ENCODE measurements at regions not wholly inside any gene's neighbourhood (a gene's known extent, or its start where the extent isn't known, plus 50 kb on each side); places are given as distances from the start of the nearest gene placed in this dataset.

DNA sequence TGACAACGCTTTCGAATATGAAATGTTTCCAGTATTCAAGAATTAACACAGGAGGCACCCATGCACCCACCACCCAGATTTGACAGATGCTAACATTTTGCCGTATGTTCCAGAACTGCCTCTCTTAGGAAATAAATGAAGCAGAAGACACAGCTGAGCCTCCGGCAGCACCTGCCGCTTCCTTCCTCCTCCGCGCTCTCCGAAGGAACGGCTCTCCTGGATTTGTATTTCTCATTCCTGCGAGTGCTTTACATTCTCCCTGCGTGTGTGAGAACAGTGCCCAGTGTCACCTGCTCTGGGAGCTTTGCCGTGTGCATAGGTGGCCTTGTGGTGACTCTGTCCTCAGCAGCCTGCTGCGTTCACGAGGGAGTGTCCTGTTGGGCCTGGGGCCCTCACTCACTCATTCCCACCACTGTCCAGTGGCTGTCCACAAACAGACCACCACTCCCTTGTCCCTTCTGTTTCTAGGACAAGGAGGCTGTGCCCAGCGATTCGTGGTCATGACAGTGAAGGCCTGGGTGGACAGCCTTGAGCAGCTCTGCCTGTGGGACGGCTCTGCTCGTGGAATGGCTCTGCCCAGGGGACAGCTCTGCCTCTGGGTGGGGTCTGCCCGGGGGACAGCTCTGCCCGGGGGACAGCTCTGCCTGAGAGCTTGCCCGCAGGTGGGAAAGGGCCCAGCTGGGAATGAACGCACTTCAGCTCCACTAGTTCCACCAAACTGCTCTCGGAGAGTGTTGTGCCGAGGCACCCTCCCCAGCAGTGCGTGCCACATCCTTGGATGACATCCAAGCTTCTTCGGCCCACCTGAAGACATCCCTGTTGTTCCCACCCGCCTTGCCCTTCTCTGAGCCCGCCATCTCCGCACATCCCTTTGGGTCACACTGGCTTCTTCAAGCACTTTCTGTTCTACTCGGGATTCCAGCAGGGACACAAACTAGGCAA lies 170.5 kb upstream of the PPP1R26 start:
- no peaks in the 10 kb centered on the region for H3K27me3 ChIP-seq (ENCODE audit: low read length)
- no peaks in the 10 kb centered on the region for H3K79me2 ChIP-seq (ENCODE audit: insufficient read depth, low read length)
- no peaks in the 10 kb centered on the region for H3F3A ChIP-seq (ENCODE audit: insufficient read depth)
- no peak overlapping the region for H2AFZ ChIP-seq (ENCODE audit: low read depth, low read length, severe bottlenecking)
- no peaks in the 10 kb centered on the region for H4K20me1 ChIP-seq (ENCODE audit: low read depth, low read length)
- H3K9ac ChIP-seq (ENCODE audit: low read length), result no peak overlapping the region
- TF ChIP-seq, protein P1, sequence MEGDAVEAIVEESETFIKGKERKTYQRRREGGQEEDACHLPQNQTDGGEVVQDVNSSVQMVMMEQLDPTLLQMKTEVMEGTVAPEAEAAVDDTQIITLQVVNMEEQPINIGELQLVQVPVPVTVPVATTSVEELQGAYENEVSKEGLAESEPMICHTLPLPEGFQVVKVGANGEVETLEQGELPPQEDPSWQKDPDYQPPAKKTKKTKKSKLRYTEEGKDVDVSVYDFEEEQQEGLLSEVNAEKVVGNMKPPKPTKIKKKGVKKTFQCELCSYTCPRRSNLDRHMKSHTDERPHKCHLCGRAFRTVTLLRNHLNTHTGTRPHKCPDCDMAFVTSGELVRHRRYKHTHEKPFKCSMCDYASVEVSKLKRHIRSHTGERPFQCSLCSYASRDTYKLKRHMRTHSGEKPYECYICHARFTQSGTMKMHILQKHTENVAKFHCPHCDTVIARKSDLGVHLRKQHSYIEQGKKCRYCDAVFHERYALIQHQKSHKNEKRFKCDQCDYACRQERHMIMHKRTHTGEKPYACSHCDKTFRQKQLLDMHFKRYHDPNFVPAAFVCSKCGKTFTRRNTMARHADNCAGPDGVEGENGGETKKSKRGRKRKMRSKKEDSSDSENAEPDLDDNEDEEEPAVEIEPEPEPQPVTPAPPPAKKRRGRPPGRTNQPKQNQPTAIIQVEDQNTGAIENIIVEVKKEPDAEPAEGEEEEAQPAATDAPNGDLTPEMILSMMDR (IDR thresholded peaks at IDR 0.05; ENCODE audit: insufficient read depth, low read length, poor library complexity, severe bottlenecking), result no peak
- TF ChIP-seq EZH2phosphoT487 (conservative IDR thresholded peaks at IDR 0.05; ENCODE audit: low read length), result no peak
- no peaks in the 10 kb centered on the region for H3K36me3 ChIP-seq (ENCODE audit: low read length)
- H3K27ac ChIP-seq (ENCODE audit: low read depth, low read length), result no peak overlapping the region
- no peak overlapping the region for H3K4me2 ChIP-seq (ENCODE audit: low read depth, low read length, poor library complexity, severe bottlenecking)
- H3K9me2 ChIP-seq (replicated peaks; ENCODE audit: insufficient read depth, low read length), result no peaks in the 10 kb centered on the region
- H3K4me3 ChIP-seq (ENCODE audit: insufficient read depth, low read length, poor library complexity, severe bottlenecking), result no peak overlapping the region
- H3K9me3 ChIP-seq (ENCODE audit: insufficient read depth, low read length), result peaks cover 5% of the 10 kb centered on the region; the same call in 1 of the 2 replicates

- Histone ChIP-seq H3K9ac (ENCODE audit: low read length) (no peak overlapping the region), H3K9me2 (replicated peaks; ENCODE audit: insufficient read depth, low read length) (no peaks in the 10 kb centered on the region), H4K20me1 (ENCODE audit: low read depth, low read length) (no peaks in the 10 kb centered on the region), H2AFZ (ENCODE audit: low read depth, low read length, severe bottlenecking) (no peak overlapping the region), H3F3A (ENCODE audit: insufficient read depth) (no peaks in the 10 kb centered on the region), H3K9me3 (ENCODE audit: insufficient read depth, low read length) (peaks cover 5% of the 10 kb centered on the region; the same call in 1 of the 2 replicates), H3K4me3 (ENCODE audit: insufficient read depth, low read length, poor library complexity, severe bottlenecking) (no peak overlapping the region), H3K79me2 (ENCODE audit: insufficient read depth, low read length) (no peaks in the 10 kb centered on the region), H3K4me2 (ENCODE audit: low read depth, low read length, poor library complexity, severe bottlenecking) (no peak overlapping the region), H3K27me3 (ENCODE audit: low read length) (no peaks in the 10 kb centered on the region), H3K27ac (ENCODE audit: low read depth, low read length) (no peak overlapping the region), H3K36me3 (ENCODE audit: low read length) (no peaks in the 10 kb centered on the region)
- TF ChIP-seq EZH2phosphoT487 (conservative IDR thresholded peaks at IDR 0.05; ENCODE audit: low read length), result no peak
- TF ChIP-seq, protein P1 (IDR thresholded peaks at IDR 0.05; ENCODE audit: insufficient read depth, low read length, poor library complexity, severe bottlenecking), result no peak
These were observed 169.8 kb upstream of the PPP1R26 start for GRCh38 chr9:135309763-135310125.

GRCh38 chr9:135310134-135310533 lies 169.4 kb upstream of the PPP1R26 start:
- no peak overlapping the region for H2AFZ ChIP-seq (ENCODE audit: low read depth, low read length, severe bottlenecking)
- no peaks in the 10 kb centered on the region for H4K20me1 ChIP-seq (ENCODE audit: low read depth, low read length)
- H3K27ac ChIP-seq (ENCODE audit: low read depth, low read length), result no peak overlapping the region
- H3K4me3 ChIP-seq (ENCODE audit: insufficient read depth, low read length, poor library complexity, severe bottlenecking), result no peak overlapping the region
- H3K9ac ChIP-seq (ENCODE audit: low read length), result no peak overlapping the region
- no peak overlapping the region for H3K4me2 ChIP-seq (ENCODE audit: low read depth, low read length, poor library complexity, severe bottlenecking)
- no peaks in the 10 kb centered on the region for H3K79me2 ChIP-seq (ENCODE audit: insufficient read depth, low read length)
- no peaks in the 10 kb centered on the region for H3K9me2 ChIP-seq (replicated peaks; ENCODE audit: insufficient read depth, low read length)
- H3K27me3 ChIP-seq (ENCODE audit: low read length), result no peaks in the 10 kb centered on the region
- no peaks in the 10 kb centered on the region for H3F3A ChIP-seq (ENCODE audit: insufficient read depth)
- peaks cover 5% of the 10 kb centered on the region; the same call in 1 of the 2 replicates for H3K9me3 ChIP-seq (ENCODE audit: insufficient read depth, low read length)
- TF ChIP-seq EZH2phosphoT487 (conservative IDR thresholded peaks at IDR 0.05; ENCODE audit: low read length), result no peak
- TF ChIP-seq, protein P1 (IDR thresholded peaks at IDR 0.05; ENCODE audit: insufficient read depth, low read length, poor library complexity, severe bottlenecking), result no peak
- no peaks in the 10 kb centered on the region for H3K36me3 ChIP-seq (ENCODE audit: low read length)
